GM19023 (cell line): ENCODE measurements at regions not wholly inside any gene's neighbourhood (a gene's known extent, or its start where the extent isn't known, plus 50 kb on each side); places are given as distances from the start of the nearest gene placed in this dataset.

ENCODE experiments used
- ATAC-seq: cut with Tn5 transposase; IDR thresholded peaks from one replicate; pipeline ENCODE4 v1.9.1; 2021; ENCODE audit warnings: mild to moderate bottlenecking, moderate library complexity; ENCODE audit not compliant: unreplicated experiment

GRCh38 chr1:10960411-10961299, 51.8 kb upstream of the TARDBP start:
- no peak for ATAC-seq

GRCh38 chr1:10961300-10961833, 51.1 kb upstream of the TARDBP start:
- no peak for ATAC-seq

- ATAC-seq: no peak
These were observed 50.0 kb upstream of the TARDBP start for GRCh38 chr1:10962483-10962882.
